ENCODE measurements at regions not wholly inside any gene's neighbourhood (a gene's known extent, or its start where the extent isn't known, plus 50 kb on each side); places are given as distances from the start of the nearest gene placed in this dataset.

- H3K9me3 ChIP-seq = no peaks in the 10 kb centered on the region
- no peaks in the 10 kb centered on the region for H3K36me3 ChIP-seq
- TF ChIP-seq, protein P1, sequence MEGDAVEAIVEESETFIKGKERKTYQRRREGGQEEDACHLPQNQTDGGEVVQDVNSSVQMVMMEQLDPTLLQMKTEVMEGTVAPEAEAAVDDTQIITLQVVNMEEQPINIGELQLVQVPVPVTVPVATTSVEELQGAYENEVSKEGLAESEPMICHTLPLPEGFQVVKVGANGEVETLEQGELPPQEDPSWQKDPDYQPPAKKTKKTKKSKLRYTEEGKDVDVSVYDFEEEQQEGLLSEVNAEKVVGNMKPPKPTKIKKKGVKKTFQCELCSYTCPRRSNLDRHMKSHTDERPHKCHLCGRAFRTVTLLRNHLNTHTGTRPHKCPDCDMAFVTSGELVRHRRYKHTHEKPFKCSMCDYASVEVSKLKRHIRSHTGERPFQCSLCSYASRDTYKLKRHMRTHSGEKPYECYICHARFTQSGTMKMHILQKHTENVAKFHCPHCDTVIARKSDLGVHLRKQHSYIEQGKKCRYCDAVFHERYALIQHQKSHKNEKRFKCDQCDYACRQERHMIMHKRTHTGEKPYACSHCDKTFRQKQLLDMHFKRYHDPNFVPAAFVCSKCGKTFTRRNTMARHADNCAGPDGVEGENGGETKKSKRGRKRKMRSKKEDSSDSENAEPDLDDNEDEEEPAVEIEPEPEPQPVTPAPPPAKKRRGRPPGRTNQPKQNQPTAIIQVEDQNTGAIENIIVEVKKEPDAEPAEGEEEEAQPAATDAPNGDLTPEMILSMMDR (IDR thresholded peaks at IDR 0.05; ENCODE audit: low read depth, low read length) = no peak
- no peak for DNase-seq
- no peaks in the 10 kb centered on the region for H3K27me3 ChIP-seq
- H3K4me3 ChIP-seq (ENCODE audit: low read depth, low read length) = no peak overlapping the region
- no peaks in the 10 kb centered on the region for H3K4me1 ChIP-seq
Observed at GRCh38 chr18:25455646-25456045, 103.7 kb upstream of the ZNF521 start.

- DNase-seq = no peak
- Histone ChIP-seq H3K36me3 (no peaks in the 10 kb centered on the region), H3K9me3 (no peaks in the 10 kb centered on the region), H3K4me1 (no peaks in the 10 kb centered on the region), H3K27me3 (no peaks in the 10 kb centered on the region), H3K4me3 (ENCODE audit: low read depth, low read length) (no peak overlapping the region)
- TF ChIP-seq, protein P1 (IDR thresholded peaks at IDR 0.05; ENCODE audit: low read depth, low read length) = no peak
Observed at GRCh38 chr18:25455159-25455558, 103.2 kb upstream of the ZNF521 start.

GRCh38 chr18:25454730-25455129, 102.8 kb upstream of the ZNF521 start:
- TF ChIP-seq, protein P1 (IDR thresholded peaks at IDR 0.05; ENCODE audit: low read depth, low read length) = no peak
- Histone ChIP-seq H3K9me3 (no peaks in the 10 kb centered on the region), H3K27me3 (no peaks in the 10 kb centered on the region), H3K36me3 (no peaks in the 10 kb centered on the region), H3K4me1 (no peaks in the 10 kb centered on the region), H3K4me3 (ENCODE audit: low read depth, low read length) (no peak overlapping the region)
- no peak for DNase-seq

GRCh38 chr18:25454270-25454659, 102.3 kb upstream of the ZNF521 start:
- no peak overlapping the region for H3K4me3 ChIP-seq (ENCODE audit: low read depth, low read length)
- TF ChIP-seq, protein P1 (IDR thresholded peaks at IDR 0.05; ENCODE audit: low read depth, low read length) = no peak
- H3K36me3 ChIP-seq = no peaks in the 10 kb centered on the region
- no peaks in the 10 kb centered on the region for H3K4me1 ChIP-seq
- DNase-seq = no peak
- H3K27me3 ChIP-seq = no peaks in the 10 kb centered on the region
- H3K9me3 ChIP-seq = no peaks in the 10 kb centered on the region

DNA sequence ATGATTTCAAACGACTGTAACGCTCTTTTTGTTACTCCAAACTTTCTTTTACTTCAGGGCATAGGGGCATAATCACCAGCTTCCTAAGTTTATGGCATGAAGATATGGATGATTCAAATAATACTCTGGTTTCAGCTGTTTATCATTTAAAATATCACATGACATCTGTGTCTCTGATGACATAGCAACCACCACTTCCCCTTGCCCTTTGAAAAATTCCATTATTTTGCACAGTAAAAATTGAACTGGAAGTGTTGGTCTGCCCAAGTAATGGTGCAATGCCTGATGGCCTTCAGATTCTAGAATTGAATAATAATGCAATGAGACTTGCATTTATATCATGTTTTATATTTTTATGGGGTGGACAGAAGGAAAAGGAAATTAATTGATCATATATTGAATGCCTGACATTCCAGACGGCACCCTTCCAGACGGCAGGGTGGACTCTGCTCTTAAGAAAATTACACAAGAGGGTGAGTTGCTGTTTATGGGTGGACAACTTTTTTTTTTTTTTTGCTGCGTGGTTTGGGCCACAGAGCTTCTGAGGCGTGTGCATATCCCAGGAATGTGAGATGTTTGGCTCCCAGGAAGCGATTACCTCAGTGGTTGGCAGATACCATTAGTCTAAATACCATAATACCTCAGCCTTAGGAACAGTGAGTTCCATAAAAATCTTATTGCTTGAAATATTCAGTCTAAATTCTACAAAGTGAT, 101.7 kb upstream of the ZNF521 start:
- Histone ChIP-seq H3K36me3 (no peaks in the 10 kb centered on the region), H3K4me1 (no peaks in the 10 kb centered on the region), H3K27me3 (no peaks in the 10 kb centered on the region), H3K9me3 (no peaks in the 10 kb centered on the region), H3K4me3 (ENCODE audit: low read depth, low read length) (no peak overlapping the region)
- TF ChIP-seq, protein P1 (IDR thresholded peaks at IDR 0.05; ENCODE audit: low read depth, low read length) = no peak
- DNase-seq = no peak

DNA sequence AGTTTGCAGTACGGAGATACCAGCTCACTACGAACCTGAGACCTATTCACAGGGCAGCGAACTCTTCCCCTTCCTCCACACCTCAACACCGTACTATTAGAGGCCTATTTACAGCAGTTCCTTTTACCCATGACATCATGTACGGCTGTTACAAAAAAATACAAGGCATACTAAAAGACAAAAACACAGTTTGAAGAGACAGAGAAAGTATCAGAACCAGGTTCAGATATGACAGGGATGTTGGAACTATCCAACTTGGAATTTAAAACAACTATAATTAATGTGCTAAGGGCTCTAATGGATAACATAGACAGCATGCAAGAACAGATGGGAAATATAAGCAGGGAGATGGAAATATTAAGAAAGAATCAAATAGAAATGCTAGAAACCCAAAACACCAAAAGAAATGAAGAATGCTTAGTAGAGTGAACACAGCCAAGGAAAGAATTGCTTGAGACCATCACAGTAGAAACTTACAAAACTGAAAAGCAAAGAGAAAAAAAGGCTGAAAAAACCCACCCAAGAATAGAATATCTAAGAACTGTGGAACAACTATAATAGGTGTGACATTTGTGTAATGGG, 99.2 kb upstream of the ZNF521 start:
- Histone ChIP-seq H3K27me3 (no peaks in the 10 kb centered on the region), H3K36me3 (no peaks in the 10 kb centered on the region), H3K4me1 (no peaks in the 10 kb centered on the region), H3K9me3 (no peaks in the 10 kb centered on the region), H3K4me3 (ENCODE audit: low read depth, low read length) (no peak overlapping the region)
- DNase-seq = no peak
- TF ChIP-seq, protein P1 (IDR thresholded peaks at IDR 0.05; ENCODE audit: low read depth, low read length) = no peak
